ENCODE measurements at regions not wholly inside any gene's neighbourhood (a gene's known extent, or its start where the extent isn't known, plus 50 kb on each side); places are given as distances from the start of the nearest gene placed in this dataset.

DNA sequence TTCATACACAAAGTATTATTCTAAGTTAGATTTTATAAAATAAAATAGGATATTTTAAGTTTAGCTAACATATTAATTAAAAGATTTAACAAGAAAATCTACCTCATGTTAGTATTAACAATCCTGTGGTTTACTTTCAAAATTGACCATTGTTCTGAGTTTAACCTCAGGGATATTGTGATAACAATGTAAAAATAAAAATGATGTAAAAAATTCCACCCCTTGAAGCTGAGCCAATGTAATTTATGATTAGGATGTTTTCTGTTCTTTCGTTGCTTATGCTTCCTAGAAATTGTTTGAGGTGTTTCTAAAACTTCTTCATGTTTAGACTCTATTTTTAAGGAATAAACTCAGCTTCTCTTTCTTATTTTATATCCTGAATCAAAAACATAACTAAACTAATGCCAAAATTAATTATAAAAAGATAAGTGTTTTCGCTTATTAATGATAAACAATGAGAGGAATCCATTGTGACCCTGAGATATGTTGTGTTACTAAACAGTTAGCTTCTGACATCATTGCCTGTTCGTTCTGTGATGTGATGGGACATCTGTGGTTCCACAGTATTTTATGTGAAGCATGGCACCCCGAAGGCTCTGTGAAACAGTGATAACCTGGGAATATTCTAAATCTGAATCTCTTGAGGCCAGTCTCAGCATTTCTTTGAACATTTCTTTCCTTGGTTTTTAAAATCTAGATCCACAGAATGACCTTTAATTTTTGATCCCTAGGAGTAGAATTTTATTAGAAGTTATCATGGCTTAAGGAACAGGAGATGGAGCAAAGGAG lies 340.8 kb downstream of the ARL4A start:
- no peak overlapping the region for H3K4me3 ChIP-seq (ENCODE audit: low read depth, low read length)

DNA sequence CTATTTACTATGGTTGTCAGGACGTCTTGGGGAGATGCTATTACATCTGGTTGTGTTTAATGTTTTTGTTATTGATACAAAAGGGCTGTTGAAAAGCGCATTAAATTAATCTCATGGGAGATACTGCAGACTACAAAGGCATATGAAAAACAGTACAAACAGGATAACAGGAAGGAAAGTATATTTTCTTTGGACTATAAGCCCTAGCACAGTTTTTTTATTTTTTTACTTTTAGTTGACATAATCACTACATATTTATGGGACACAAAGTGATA lies 341.3 kb downstream of the ARL4A start:
- H3K4me3 ChIP-seq (ENCODE audit: low read depth, low read length), result no peak overlapping the region

DNA sequence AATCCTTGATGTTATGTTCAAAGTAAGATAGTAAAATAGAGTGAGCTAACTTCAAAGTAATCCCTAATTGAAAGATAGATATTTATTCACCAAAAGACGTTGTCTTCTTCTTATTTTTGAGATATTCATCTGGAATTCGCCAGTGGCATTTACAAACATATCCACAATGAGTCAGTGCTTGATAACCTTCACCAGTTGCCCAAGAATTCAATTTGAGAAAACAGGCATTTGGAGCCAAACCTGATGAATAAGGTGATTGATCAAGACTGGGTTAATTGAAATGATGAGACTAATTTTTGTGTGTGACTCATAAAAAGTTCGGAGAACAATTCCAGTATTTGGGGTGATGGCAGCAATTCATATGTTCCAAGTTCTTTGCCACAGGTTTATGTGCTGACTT lies 344.0 kb downstream of the ARL4A start:
- H3K4me3 ChIP-seq (ENCODE audit: low read depth, low read length), result no peak overlapping the region

DNA sequence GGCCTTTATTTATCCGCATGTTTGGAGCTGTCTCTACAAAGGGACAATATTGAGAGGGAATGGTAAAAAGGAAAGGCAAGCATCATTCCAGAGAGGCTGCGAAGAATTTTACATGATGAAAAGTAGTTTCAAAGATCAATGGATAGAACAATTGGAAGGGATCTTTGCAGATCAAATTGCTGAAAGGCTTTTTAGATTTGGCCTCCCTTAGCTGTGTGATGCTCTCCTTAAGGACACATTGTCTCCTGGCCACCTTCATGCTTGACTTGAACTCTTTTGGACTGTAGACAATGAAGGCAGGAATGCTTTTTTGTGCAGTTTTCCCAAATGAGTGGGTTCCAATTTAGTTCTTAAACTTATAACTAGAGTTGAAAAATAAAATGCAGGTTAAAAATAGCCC lies 344.7 kb downstream of the ARL4A start:
- no peak overlapping the region for H3K4me3 ChIP-seq (ENCODE audit: low read depth, low read length)

DNA sequence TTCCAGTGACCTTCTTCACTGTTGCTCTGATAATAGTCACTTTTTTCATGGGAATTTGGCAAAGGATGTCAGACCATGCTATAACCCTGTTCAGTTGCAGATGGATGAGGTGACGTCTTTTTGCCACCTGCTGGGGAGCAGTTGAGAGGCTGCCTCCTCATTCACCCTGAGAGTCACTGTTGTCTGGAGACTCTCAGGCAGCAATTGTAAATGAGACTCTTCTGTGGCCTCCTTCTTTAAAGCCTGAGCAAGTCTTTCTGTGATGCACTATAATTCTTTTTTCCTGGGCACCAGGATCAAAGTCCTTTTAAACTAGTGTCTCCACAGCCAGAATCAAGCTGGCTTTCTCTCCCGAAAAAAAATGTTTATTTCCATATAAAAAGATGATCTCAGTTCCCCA lies 345.1 kb downstream of the ARL4A start:
- H3K4me3 ChIP-seq (ENCODE audit: low read depth, low read length), result no peak overlapping the region

DNA sequence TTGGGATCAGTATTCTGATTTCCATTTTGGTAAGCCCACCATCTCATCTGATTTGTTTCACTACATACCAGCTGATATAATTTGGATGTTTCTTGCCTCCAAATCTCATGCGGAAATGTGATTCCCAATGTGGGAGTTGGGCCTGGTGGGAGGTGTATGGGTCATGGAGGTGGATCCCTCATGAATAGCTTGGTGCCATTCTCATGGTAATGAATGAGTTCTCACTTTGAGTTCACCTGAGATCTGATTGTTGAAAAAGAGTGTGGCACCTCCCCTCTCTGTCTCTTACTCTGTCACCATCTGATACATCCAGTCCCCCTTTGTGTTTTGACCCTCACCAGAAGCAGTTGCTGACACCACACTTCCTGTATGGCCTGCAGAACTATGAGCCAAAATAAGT lies 347.3 kb downstream of the ARL4A start:
- no peak overlapping the region for H3K4me3 ChIP-seq (ENCODE audit: low read depth, low read length)

DNA sequence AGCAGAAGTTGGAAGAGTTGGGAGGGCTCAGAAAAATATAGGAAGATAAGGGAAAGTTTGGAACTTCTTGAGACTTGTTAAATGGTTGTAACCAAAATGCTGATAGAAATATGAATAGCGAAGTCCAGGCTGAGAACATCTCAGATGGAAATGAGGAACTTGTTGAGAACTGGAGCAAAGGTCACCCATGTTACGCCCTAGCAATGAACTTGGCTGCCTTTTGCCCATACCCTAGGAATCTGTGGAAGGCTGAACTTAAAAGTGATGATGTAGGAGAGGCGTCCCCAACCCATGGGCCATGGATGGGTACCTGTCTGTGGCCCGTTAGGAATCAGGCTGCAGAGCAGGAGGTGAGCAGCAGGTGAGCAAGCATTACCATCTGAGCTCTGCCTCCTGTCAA lies 347.8 kb downstream of the ARL4A start:
- H3K4me3 ChIP-seq (ENCODE audit: low read depth, low read length), result no peak overlapping the region

DNA sequence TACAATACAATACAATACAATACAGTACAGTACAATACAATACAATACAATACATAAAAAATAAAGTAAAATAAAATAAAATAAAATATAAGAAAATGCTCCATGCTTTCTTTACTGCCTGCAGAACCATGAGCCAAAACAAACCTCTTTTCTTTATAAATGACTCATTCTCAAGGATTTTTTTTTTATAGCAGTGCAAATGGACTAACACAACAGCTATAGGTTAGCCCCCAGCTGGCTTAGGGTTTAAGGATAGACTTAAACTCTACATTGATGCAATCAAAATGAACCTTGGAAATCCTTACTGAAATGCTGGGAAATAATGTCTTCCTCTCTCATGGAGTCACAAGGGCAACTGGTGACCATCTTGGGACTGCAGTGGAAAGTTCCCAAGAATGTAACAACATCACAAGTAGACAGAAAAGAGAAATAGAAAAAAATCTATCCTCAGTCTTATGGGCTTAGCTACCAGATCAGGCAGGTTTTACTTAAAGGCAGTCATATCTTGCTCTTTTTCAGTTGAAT lies 348.9 kb downstream of the ARL4A start:
- no peak overlapping the region for H3K4me3 ChIP-seq (ENCODE audit: low read depth, low read length)

DNA sequence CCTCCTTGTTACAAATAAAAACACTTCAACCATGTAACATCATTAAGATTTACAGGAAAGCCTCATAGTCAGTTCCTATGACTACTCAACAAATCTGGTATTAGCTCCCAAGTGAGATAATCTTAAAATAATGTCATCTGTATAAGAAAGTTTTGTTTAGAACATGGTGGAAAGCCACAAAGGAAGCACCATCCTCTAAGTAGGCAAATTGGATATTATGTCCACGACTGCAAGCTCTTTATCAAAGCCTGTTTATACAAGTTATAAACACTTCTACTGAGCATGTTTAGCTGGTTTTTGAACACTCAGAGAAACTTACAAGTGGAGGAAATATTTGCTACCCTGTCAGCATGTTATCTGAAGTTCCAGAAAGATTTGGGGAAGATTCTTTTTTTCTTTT lies 349.8 kb downstream of the ARL4A start:
- H3K4me3 ChIP-seq (ENCODE audit: low read depth, low read length), result no peak overlapping the region

DNA sequence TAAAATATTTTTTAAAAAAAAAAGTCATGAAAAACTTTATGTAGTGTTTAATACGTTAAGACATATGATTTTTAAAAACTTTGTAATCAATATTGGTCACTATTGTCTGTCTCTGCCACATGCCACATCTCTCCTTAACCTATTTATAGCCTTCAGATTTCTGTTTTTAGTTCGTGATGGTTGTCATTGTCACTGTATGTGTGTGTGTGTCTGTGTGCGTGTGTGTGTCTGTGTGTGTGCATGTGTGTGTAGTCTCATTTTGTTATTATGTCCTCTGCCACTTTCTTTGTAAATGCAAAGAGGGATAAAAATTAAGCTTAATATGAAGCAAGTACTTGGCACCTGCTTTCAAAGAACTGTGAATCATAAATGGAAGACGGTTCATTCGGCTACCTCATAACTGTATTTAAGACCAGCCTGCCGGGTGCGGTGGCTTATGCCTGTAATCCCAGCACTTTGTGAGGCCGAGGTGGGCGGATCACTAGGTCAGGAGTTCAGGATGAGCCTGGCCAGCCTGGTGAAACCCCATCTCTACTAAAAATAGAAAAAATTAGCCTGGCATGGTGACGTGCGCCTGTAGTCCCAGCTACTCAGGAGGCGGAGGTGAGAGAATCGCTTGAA lies 354.0 kb downstream of the ARL4A start:
- no peak overlapping the region for H3K4me3 ChIP-seq (ENCODE audit: low read depth, low read length)

DNA sequence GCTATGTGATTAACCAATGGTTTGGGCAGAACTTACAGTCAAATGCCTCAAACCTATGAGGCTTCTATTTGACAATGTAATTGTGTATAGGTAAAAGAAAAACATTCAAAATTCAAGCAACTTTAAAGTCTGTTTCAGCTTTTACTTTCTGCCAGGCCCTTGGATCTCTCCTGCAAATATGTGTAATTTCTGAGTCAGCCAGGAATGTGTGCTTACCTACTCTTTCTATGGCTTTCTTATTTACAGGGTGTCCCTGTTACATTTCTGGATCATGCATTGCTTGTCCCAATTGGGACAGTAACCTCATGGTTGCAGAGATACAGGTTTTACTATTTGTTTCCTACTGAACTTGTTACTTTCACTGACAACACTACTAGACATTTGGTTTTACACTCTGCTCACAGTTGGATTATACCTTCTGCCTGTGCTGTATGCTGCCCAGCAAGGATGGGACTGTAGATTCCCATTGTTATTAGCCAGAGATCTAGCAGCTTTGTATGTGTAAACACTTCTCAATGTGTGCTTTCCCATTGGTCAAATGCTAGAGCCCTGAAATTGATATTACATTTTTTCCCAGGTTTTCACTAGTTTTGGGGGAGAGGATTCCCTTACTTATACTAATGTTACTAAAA lies 355.3 kb downstream of the ARL4A start:
- H3K4me3 ChIP-seq (ENCODE audit: low read depth, low read length), result no peak overlapping the region

DNA sequence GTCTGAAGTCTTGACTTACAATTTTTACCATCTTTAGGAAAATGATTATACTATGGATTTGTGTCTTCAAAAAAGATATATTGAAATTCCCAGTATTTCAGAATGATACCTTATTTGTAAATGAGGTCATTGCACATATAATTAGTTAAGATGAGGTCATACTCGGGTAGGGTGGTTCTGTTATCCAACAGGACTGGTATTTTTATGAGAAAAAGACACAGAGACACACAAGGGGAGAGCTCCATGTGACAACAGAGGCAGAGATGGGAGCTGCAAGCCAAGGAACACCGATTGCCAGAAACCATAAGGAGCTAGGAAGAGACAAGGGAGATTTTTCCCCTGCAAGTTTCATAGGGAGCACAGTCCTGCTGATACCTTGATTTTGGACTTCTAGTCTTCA lies 356.9 kb downstream of the ARL4A start:
- no peak overlapping the region for H3K4me3 ChIP-seq (ENCODE audit: low read depth, low read length)

DNA sequence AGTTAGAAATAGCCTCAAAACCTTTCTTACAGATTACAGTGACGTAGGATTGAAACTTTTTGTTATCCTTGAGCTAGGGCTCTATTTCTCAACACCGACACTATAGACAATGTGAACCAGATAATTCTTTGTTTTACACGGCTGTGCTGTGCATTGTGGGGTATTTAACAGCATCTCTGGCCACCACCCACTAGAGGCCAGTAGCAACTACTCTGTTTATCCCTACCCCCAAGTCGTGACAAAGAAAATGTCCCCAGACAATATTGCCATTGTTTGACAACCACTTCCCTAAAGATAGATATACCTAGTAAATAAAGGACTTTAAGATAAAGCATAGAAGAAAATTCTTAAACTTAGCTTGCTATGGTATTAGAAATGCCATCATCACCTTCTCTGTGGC lies 359.6 kb downstream of the ARL4A start:
- H3K4me3 ChIP-seq (ENCODE audit: low read depth, low read length), result no peak overlapping the region

DNA sequence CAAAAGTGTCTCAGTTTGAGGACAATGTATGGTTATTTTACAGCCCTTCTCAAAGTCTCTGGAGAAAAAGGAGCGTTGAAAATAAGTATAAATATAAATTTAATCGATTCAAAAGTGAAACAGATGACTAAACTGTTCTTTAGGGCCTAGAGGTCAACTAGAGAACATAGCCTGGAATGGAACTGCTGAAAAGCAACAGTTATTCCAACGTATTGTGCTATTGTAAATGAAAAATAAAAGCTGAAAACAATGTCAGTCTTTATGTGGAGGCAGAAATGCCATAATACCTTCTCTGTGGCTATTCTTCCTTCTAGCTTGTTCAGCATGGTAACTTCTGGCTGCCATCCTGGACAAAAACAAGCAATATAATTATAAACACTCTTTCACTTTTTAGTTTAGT lies 362.5 kb downstream of the ARL4A start:
- no peak overlapping the region for H3K4me3 ChIP-seq (ENCODE audit: low read depth, low read length)

DNA sequence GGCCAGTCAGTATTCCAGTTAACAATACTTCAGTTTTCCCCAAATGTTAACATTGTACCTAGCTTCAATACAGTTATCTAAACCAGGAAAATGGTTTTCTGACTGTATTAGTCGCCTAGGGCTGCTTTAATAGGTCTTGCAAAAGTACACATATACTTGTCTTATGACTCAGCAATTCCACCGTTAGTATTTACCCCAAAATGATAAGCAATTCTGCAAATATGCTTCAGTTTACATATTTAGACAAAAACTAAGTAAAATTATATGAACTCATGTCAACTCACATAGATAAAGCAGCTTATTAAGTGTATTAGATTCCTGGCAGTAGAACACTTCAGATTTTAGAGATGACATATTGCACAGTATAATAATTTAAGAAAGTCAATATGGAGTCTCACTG lies 363.3 kb downstream of the ARL4A start:
- no peak overlapping the region for H3K4me3 ChIP-seq (ENCODE audit: low read depth, low read length)

DNA sequence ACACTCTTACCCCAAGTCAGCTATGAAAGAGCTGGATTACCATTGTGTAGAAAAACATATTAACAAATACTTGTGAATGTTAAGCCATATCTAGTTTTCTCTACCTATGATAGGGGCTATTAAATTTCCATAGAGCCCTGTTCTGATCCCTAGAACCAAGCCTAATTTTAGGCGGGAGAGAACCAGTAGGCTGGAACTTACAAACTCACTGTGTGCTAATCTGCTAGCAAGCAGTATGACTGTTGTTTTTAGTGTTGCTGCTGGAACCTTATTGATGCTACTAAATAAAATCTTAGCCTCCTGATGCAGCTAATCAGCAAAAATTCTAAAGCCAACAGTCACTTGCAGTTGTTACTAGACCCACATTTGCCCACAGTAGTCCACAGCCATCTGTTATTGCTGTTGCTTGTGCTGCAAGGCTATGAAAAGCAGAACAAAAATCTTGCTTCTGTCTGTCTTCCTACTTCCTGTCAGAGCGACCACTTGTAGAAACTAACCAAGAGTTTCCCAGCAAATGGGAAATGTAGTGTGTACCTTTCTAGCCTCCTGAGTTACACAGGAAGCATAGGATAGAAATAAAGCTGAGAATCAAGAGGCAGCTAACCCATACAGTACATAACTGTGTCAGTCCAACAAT lies 368.4 kb downstream of the ARL4A start:
- H3K4me3 ChIP-seq (ENCODE audit: low read depth, low read length), result no peak overlapping the region

DNA sequence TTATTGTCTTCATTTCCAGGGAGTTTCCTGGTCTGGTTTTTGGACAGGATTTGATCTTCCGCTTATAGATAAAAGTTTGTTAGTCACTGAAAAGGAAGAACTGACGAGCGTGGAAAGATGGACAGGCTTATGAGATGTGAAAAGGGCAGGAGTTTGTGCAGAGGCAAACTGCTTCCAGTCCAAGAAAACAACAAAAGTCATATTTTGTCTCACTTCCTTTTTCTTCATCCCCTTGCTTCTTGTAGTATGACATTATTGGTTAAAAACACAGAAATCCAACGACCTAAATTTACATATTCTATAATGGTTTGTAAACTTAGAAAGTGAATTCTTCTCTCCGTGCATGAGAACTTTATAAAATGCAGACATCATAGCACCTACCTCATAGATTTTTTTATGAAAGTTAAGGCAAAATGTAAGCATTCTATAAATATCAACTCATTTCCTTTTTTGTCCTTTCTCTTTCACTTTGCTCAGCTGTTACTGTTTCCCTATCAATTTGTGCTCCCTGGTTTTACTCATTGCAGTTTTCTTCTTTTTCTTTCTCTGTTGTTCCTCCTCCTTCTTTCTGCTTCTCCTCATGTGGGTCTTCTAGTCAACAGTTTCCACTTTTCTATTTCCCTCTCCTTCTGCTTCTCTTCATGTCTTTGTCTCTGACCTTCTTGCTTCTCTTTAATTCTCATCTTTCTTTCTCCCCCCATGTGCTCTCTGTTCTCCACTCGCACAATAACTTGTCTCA lies 370.2 kb downstream of the ARL4A start:
- H3K4me3 ChIP-seq (ENCODE audit: low read depth, low read length), result no peak overlapping the region

DNA sequence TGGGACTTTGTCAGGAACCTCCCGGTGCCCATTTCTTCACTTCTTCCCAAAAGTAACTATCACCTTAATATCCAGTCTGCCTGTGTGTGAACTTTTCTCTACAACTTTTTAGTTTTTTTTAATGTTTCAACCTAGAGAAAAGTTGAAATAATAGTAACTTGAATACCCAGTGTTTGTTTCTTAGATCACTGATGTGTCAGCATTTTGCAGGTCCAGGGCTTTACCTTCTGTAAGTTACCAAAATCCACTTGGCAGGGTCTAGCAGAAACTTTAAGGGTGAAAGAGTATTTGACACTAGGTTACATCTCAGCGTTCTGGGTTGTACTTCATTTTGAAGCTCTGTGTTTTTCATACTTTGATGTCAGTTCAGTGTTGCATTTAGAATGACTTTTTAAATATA lies 372.7 kb downstream of the ARL4A start:
- H3K4me3 ChIP-seq (ENCODE audit: low read depth, low read length), result no peak overlapping the region

DNA sequence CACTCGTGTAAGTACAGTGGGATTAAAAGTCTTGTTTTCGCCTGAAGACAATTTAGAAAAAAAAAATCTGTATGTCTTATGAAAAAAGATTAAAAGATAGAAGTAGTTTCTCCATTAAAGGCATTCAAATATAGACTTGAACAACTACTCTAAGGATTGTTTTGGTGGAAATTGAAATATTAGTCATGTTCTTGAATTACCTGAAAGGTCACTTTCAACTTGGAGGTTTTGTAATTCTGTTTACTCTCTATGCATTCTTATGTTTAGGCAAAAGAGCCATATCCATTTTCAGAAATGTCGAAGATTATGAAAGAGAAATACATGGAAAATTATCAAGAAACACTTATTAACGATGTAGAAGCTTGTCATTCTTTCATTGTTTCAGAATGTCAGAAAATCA lies 373.7 kb downstream of the ARL4A start:
- H3K4me3 ChIP-seq (ENCODE audit: low read depth, low read length), result no peak overlapping the region

DNA sequence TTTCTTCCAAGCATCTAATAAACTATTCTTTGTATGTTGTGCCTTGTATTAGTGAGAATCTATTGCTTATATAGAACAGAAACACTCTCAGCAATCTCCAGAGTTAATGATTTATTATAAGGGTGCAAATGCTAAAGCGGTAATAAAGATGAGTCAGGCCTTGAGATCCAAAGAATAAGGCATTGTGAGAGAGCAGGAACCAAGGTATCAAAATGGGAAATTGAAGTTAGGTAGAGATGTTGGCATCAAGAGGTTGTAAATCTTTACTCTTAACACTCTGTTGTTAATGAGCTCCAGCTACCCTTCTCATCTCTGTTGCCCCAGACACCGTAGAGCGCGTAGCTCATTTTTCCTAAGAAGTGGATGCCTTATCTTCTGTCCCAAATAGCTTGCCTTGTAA lies 375.2 kb downstream of the ARL4A start:
- H3K4me3 ChIP-seq (ENCODE audit: low read depth, low read length), result no peak overlapping the region

DNA sequence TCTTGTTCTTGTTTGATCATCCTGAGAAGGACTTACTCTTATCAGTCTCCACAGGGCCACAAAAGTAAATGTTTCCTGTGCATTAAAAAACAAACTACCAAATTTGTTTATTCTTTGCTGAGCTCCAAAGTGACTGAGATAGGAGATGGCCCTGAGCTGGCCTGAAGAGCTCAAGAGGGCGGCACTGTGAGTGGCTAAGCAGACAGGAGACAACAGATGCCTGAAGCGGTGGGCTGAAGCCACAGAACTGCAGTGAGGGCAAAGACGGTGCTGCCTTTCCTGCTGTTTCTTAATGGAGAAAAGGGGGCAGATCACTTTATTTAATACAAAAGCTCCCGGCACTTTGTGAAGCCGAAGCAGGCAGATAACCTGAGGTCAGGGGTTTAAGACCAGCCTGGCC lies 379.6 kb downstream of the ARL4A start:
- H3K4me3 ChIP-seq (ENCODE audit: low read depth, low read length), result no peak overlapping the region
